AG10803 (cell line): ENCODE measurements at regions not wholly inside any gene's neighbourhood (a gene's known extent, or its start where the extent isn't known, plus 50 kb on each side); places are given as distances from the start of the nearest gene placed in this dataset.

Source experiments
- DNase-seq: peaks from one replicate; pipeline ENCODE4 v3.0.0; 2010; ENCODE audit warnings: low read depth
- H3K4me3 ChIP-seq: 2 replicates; pipeline ENCODE4 v1.5.1; 2011; ENCODE audit warnings: mild to moderate bottlenecking, low read length, control low read depth
- TF ChIP-seq, protein P1 (sequence below): conservative IDR thresholded peaks from 2 replicates; pipeline ENCODE4 v1.5.1; 2011; ENCODE audit warnings: mild to moderate bottlenecking, low read length, control low read depth, inconsistent platforms

DNA sequence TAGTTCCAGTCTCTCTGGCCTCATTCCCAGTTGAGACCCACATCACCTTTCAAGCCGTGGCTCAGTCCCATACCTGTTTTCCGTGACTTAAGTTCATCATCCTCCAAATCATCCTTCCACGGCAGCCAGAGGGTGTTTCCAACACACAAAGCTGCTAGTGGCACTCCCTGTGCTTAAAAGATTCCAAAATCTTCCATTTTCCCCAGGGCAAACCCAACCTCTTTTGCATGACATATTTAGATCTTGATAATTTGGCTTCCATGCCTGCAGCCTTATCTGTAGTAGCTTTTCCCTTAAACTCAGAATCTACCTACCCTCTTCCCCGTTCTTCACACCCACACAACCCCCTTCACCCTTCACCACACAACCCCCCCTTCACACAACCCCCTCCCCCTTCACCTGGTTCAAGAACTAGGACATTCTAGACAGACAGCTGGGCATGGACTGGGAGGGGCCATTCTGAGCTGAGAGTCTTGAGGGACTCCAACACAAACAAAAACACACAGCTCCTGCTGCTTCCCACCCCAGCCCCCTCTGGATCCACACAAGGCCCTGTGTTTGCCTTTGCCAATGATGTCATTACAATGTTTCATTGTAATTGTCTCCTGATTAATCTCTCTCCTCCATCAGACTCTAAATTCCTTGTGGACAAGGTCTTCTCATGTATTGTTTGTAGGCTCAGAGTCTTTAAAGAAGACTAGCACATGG, 268.2 kb downstream of the SH3GL2 start:
- TF ChIP-seq, protein P1, sequence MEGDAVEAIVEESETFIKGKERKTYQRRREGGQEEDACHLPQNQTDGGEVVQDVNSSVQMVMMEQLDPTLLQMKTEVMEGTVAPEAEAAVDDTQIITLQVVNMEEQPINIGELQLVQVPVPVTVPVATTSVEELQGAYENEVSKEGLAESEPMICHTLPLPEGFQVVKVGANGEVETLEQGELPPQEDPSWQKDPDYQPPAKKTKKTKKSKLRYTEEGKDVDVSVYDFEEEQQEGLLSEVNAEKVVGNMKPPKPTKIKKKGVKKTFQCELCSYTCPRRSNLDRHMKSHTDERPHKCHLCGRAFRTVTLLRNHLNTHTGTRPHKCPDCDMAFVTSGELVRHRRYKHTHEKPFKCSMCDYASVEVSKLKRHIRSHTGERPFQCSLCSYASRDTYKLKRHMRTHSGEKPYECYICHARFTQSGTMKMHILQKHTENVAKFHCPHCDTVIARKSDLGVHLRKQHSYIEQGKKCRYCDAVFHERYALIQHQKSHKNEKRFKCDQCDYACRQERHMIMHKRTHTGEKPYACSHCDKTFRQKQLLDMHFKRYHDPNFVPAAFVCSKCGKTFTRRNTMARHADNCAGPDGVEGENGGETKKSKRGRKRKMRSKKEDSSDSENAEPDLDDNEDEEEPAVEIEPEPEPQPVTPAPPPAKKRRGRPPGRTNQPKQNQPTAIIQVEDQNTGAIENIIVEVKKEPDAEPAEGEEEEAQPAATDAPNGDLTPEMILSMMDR = no peak
- DNase-seq = no peak

DNA sequence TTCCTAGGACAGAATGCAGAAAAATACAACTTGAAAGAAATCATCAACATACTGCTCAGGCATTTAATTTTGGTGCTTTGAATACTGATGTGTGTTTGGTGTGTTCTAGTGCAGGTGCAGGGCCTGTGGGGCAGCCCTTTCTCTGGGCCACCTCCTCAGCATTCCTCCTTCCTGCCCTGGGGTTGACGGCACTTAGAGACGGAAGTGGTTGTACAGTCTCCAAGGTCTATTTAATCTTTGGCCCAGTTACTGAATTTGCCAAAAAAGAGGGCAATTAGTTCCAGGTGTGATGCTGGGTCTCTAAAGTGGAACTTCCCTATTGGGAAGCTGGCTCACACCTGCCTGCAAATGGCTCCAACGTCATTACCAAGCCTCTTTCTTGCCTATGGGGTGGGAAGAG, 269.0 kb downstream of the SH3GL2 start:
- TF ChIP-seq, protein P1 = no peak
- no peak overlapping the region for H3K4me3 ChIP-seq
- no peak for DNase-seq

More for the DNA sequence above, 268.2 kb downstream of the SH3GL2 start:
- no peak overlapping the region for H3K4me3 ChIP-seq

DNA sequence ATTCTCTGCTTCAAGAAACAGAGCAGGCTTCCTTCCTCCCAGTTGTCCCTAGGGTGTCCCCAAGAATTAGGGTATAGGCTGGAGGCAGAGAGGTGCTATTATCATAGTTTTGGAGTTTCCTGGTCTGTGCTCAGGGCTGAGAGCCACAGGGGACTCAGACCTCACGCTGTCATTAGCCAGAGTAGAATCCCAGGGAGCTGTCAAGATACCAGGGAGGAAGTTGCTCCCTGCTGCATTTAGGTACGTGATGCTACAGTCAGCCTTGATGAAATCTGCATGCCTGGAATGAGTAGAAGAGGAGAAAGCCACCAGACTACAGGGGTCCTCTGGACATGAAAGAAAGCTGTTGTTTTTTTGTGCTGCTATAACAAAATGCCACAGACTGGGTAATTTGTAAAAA, 273.2 kb downstream of the SH3GL2 start:
- DNase-seq = no peak
- H3K4me3 ChIP-seq = no peak overlapping the region
- TF ChIP-seq, protein P1 = no peak

DNA sequence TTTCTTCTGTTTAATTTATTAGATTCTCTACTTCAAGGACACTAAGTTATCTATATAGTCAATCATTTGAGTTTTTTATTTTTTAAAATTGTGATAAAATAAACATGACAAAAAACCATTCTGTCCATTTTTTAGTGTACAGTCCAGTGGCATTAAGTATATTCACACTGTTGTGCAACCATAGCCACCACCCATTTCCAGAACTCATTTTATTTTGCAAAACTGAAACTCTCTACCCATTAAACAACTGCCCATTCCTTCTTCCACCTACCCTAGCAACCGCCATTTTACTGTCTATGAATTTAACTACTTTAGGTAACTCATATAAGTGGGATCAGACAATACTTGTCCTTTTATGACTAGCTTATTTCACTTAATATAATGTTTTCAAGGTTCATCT, 275.6 kb downstream of the SH3GL2 start:
- TF ChIP-seq, protein P1 = no peak
- no peak overlapping the region for H3K4me3 ChIP-seq
- no peak for DNase-seq

DNA sequence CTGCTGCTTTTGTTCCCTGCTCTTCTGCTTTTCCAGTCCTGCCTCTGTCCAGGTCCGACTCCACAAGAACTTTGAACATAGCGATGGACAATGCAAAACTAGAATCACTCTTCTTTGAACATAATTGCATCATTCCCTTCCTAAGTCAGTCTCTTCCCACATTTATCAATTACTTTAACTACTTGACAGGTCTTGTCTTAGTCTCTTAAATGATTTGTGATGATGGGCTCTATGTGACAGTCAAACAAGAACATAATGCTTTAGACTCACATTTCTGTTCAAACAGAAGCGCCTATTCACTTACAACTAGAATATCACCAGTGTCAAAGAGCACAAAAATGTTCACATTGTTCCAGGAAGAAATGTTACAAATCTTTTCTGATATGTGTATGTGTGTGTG, 278.1 kb downstream of the SH3GL2 start:
- TF ChIP-seq, protein P1 = no peak
- no peak overlapping the region for H3K4me3 ChIP-seq
- DNase-seq = no peak

DNA sequence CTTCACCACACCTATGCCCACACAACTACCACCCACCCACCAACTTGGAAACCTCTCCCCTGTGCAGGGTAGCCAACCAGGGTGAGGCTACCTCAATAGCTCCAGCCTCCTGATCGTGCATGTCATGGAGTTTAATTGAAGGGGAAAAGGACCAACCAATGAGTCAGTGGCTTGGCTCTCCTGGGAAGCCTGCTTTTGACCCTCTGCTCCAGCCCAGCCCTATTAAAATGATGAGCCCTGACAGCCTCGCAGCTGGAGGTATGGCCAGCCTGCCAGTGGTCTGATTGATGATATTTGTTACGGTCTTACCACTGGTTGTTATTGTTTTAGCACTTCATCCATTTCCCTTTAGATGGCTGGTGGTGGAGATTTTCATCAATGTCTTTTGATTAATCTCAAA, 280.4 kb downstream of the SH3GL2 start:
- DNase-seq = no peak
- TF ChIP-seq, protein P1 = no peak
- no peak overlapping the region for H3K4me3 ChIP-seq

DNA sequence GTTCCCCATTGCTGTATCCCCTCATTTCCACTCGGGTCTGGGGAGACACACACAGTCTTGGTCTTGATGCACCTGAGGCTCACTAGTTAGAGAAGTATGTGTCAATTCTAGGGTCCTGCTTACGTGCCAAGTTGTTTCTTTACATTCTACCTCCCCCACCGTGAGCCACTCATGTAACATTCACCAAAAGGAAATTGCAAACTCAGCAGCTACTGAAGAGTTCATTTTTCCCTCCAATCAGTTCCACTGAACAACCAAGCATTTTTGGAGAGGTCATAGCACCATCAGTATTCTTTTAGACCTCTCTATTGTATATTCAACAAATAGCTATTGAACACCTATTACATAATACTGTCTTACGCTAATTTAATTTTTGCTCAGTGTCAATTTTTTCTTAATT, 281.1 kb downstream of the SH3GL2 start:
- no peak for DNase-seq
- no peak overlapping the region for H3K4me3 ChIP-seq
- TF ChIP-seq, protein P1 = no peak
